ENCODE measurements at regions not wholly inside any gene's neighbourhood (a gene's known extent, or its start where the extent isn't known, plus 50 kb on each side); places are given as distances from the start of the nearest gene placed in this dataset.

DNA sequence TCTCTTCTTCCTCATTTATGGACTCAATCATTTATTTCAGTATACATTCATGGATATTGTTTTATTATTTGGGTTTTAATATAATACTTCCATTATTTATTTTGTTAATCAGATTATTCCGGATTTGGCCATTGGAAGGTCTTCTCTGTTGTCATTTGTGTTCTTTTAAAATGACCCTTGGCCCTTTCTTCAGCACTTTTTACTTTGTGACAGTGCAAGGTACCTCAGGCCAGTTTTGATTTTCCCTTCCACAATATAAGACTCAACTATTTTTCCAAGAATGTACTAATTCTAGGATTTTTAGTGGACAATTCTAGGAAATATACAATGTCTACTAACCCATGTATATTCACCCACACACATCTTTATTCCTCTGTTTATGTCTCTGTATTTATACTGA lies 521.4 kb upstream of the FOXG1 start:
- TF ChIP-seq YY1 (IDR thresholded peaks at IDR 0.05; ENCODE audit: insufficient read depth, insufficient read length) = no peak
- no peak for TF ChIP-seq ZNF274 (IDR thresholded peaks at IDR 0.05; ENCODE audit: low read depth, low read length)
- no peak for TF ChIP-seq SUZ12 (IDR thresholded peaks at IDR 0.05; ENCODE audit: extremely low read depth, insufficient read depth, insufficient read length)
